CD4-positive, CD25-positive, alpha-beta regulatory T cell (primary cell): ENCODE measurements at regions not wholly inside any gene's neighbourhood (a gene's known extent, or its start where the extent isn't known, plus 50 kb on each side); places are given as distances from the start of the nearest gene placed in this dataset.

Experiments used
- ATAC-seq, 2 donors: fragments of 150-1000 bp; cut with Tn5 transposase; one replicate each; pipeline ENCODE4 v1.10.0; 2021; ENCODE audit warnings: low read depth in 2 of 2, moderate number of reproducible peaks in 2 of 2, moderate library complexity in 1 of 2
- DNase-seq, 3 donors: peaks; one replicate each; pipeline versions ENCODE4 v3.0.0 to v3.0.0-alpha.2; 2012 to 2022; ENCODE audit warnings: mixed read lengths in 1 of 3
- H3K27ac ChIP-seq: one replicate; pipeline ENCODE4 v1.7.0; 2013; ENCODE audit warnings: mild to moderate bottlenecking, low read length; ENCODE audit not compliant: insufficient read depth, poor library complexity, severe bottlenecking
- H3K27me3 ChIP-seq: one replicate; pipeline ENCODE4 v1.7.0; 2013; ENCODE audit warnings: low read length; ENCODE audit not compliant: control insufficient read depth, insufficient read depth
- H3K36me3 ChIP-seq: one replicate; pipeline ENCODE4 v1.7.0; 2013; ENCODE audit warnings: mild to moderate bottlenecking, low read length, moderate library complexity; ENCODE audit not compliant: control insufficient read depth, insufficient read depth
- H3K4me1 ChIP-seq: 2 replicates; pipeline ENCODE4 v1.7.0; 2013; ENCODE audit warnings: mild to moderate bottlenecking, low read length; ENCODE audit not compliant: insufficient read depth, control insufficient read depth, poor library complexity, severe bottlenecking
- H3K4me3 ChIP-seq: one replicate; pipeline ENCODE4 v1.7.0; 2013; ENCODE audit warnings: low read depth, mild to moderate bottlenecking, low read length, moderate library complexity
- H3K9me3 ChIP-seq, 2 experiments: 1 replicate in 1 of 2; 2 replicates in 1 of 2; pipeline ENCODE4 v1.7.0; 2013; ENCODE audit warnings: low read length in 2 of 2, mild to moderate bottlenecking in 1 of 2, moderate library complexity in 1 of 2; ENCODE audit not compliant: control insufficient read depth in 2 of 2
- H3K27ac Mint-ChIP-seq, 3 donors: one replicate each; pipeline ENCODE4 v1.8.0; 2020 to 2022; ENCODE audit warnings: mild to moderate bottlenecking in 3 of 3, mixed read lengths in 3 of 3, moderate library complexity in 2 of 3
- H3K27me3 Mint-ChIP-seq: one replicate; pipeline ENCODE4 v1.8.0; 2022; ENCODE audit warnings: mild to moderate bottlenecking, mixed read lengths
- H3K36me3 Mint-ChIP-seq: one replicate; pipeline ENCODE4 v1.8.0; 2020; ENCODE audit warnings: mixed read lengths
- H3K4me1 Mint-ChIP-seq, 4 donors: one replicate each; pipeline ENCODE4 v1.8.0; 2020 to 2022; ENCODE audit warnings: mixed read lengths in 4 of 4, mild to moderate bottlenecking in 1 of 4
- H3K4me3 Mint-ChIP-seq, 4 donors: one replicate each; pipeline ENCODE4 v1.8.0; 2020 to 2022; ENCODE audit warnings: mild to moderate bottlenecking in 4 of 4, mixed read lengths in 4 of 4, moderate library complexity in 3 of 4
- H3K9me3 Mint-ChIP-seq, 7 donors: one replicate each; pipeline ENCODE4 v1.8.0; 2020 to 2022; ENCODE audit warnings: mixed read lengths in 7 of 7, mild to moderate bottlenecking in 3 of 7, moderate library complexity in 2 of 7

GRCh38 chr5:74576941-74577456 lies 63.5 kb downstream of the ENC1 start:
- peaks cover 10 to 34% (median 25%) of the 10 kb centered on the region in 4 donors for H3K4me1 Mint-ChIP-seq
- peak overlapping the region; percentile 67 for H3K4me3 ChIP-seq
- no peaks in the 10 kb centered on the region for H3K36me3 ChIP-seq
- peak overlapping the region; percentile 33 to 91 (median 84) for H3K27ac Mint-ChIP-seq
- peak overlapping the region; percentile 59 for H3K27ac ChIP-seq
- H3K4me1 ChIP-seq: peaks cover 34% of the 10 kb centered on the region
- peak in 2 of 3 donors; percentile 27 to 77 for DNase-seq
- peak; percentile 46 to 59 for ATAC-seq
- H3K27me3 ChIP-seq: peaks cover 1% of the 10 kb centered on the region
- H3K27me3 Mint-ChIP-seq: no peaks in the 10 kb centered on the region
- peak overlapping the region; percentile 74 to 85 (median 80) for H3K4me3 Mint-ChIP-seq
- peaks cover 0 to under 1% (median 0%) of the 10 kb centered on the region in 7 donors for H3K9me3 Mint-ChIP-seq
- no peaks in the 10 kb centered on the region for H3K9me3 ChIP-seq
- no peaks in the 10 kb centered on the region for H3K36me3 Mint-ChIP-seq

GRCh38 chr5:74575741-74576538 lies 64.6 kb downstream of the ENC1 start:
- Histone ChIP-seq H3K9me3 (no peaks in the 10 kb centered on the region), H3K27me3 (no peaks in the 10 kb centered on the region), H3K27ac (peak overlapping the region; percentile 21), H3K36me3 (no peaks in the 10 kb centered on the region), H3K4me1 (peaks cover 34% of the 10 kb centered on the region), H3K4me3 (peak overlapping the region; percentile 67)
- H3K36me3 Mint-ChIP-seq: no peaks in the 10 kb centered on the region
- H3K4me1 Mint-ChIP-seq: peaks cover 10 to 34% (median 25%) of the 10 kb centered on the region in 4 donors
- peak overlapping the region; percentile 63 to 91 (median 69) for H3K27ac Mint-ChIP-seq
- H3K27me3 Mint-ChIP-seq: peaks cover 4% of the 10 kb centered on the region
- H3K4me3 Mint-ChIP-seq: peak overlapping the region; percentile 8 to 81 (median 72)
- ATAC-seq: peak; percentile 65 to 69
- peak in 1 of 3 donors; percentile 51 for DNase-seq
- peaks cover 0 to 2% (median 0%) of the 10 kb centered on the region in 7 donors for H3K9me3 Mint-ChIP-seq

GRCh38 chr5:74570250-74570649 lies 70.3 kb downstream of the ENC1 start:
- Mint-ChIP-seq H3K27me3 (peaks cover 5% of the 10 kb centered on the region), H3K36me3 (no peaks in the 10 kb centered on the region), H3K4me1 (peaks cover 0 to 6% (median 2%) of the 10 kb centered on the region in 4 donors), H3K4me3 (no peak overlapping the region), H3K27ac (no peak overlapping the region), H3K9me3 (peaks cover 0 to 4% (median 3%) of the 10 kb centered on the region in 7 donors)
- H3K9me3 ChIP-seq: no peaks in the 10 kb centered on the region
- H3K27ac ChIP-seq: no peak overlapping the region
- H3K4me1 ChIP-seq: no peaks in the 10 kb centered on the region
- no peak overlapping the region for H3K4me3 ChIP-seq
- H3K36me3 ChIP-seq: no peaks in the 10 kb centered on the region
- peaks cover 2% of the 10 kb centered on the region for H3K27me3 ChIP-seq
- ATAC-seq (no peak), DNase-seq (no peak)

GRCh38 chr5:74567411-74567995 lies 73.0 kb downstream of the ENC1 start:
- Mint-ChIP-seq H3K36me3 (no peaks in the 10 kb centered on the region), H3K27ac (no peak overlapping the region)
- no peak overlapping the region for H3K27ac ChIP-seq

GRCh38 chr5:74562122-74562521 lies 78.4 kb downstream of the ENC1 start:
- Mint-ChIP-seq H3K27me3 (peaks cover 29% of the 10 kb centered on the region), H3K27ac (no peak overlapping the region), H3K4me1 (peaks cover 0 to 5% (median 2%) of the 10 kb centered on the region in 4 donors), H3K4me3 (no peak overlapping the region), H3K9me3 (peaks cover 0 to 2% (median 0%) of the 10 kb centered on the region in 7 donors), H3K36me3 (no peaks in the 10 kb centered on the region)
- Histone ChIP-seq H3K4me3 (no peak overlapping the region), H3K36me3 (no peaks in the 10 kb centered on the region), H3K9me3 (no peaks in the 10 kb centered on the region), H3K27me3 (peaks cover 8% of the 10 kb centered on the region), H3K4me1 (no peaks in the 10 kb centered on the region), H3K27ac (no peak overlapping the region)
- ATAC-seq (no peak), DNase-seq (no peak)

More at GRCh38 chr5:74567411-74567995, 73.0 kb downstream of the ENC1 start:
- no peaks in the 10 kb centered on the region for H3K9me3 ChIP-seq
- Mint-ChIP-seq H3K4me3 (no peak overlapping the region), H3K4me1 (peaks cover 0 to 6% (median 2%) of the 10 kb centered on the region in 4 donors), H3K27me3 (peaks cover 5% of the 10 kb centered on the region), H3K9me3 (peaks cover 0 to 4% (median 3%) of the 10 kb centered on the region in 7 donors)
- DNase-seq (no peak), ATAC-seq (no peak)
- H3K27me3 ChIP-seq: peaks cover 2% of the 10 kb centered on the region
- H3K36me3 ChIP-seq: no peaks in the 10 kb centered on the region
- H3K4me3 ChIP-seq: no peak overlapping the region
- no peaks in the 10 kb centered on the region for H3K4me1 ChIP-seq

GRCh38 chr5:74560245-74560644 lies 80.3 kb downstream of the ENC1 start:
- ATAC-seq (no peak), DNase-seq (no peak)
- no peaks in the 10 kb centered on the region for H3K4me1 Mint-ChIP-seq
- Histone ChIP-seq H3K9me3 (no peaks in the 10 kb centered on the region), H3K4me1 (no peaks in the 10 kb centered on the region), H3K36me3 (no peaks in the 10 kb centered on the region), H3K27ac (no peak overlapping the region), H3K27me3 (peaks cover 6% of the 10 kb centered on the region), H3K4me3 (no peak overlapping the region)
- peaks cover 0 to 2% (median 0%) of the 10 kb centered on the region in 7 donors for H3K9me3 Mint-ChIP-seq
- peaks cover 29% of the 10 kb centered on the region for H3K27me3 Mint-ChIP-seq
- no peak overlapping the region for H3K27ac Mint-ChIP-seq
- no peaks in the 10 kb centered on the region for H3K36me3 Mint-ChIP-seq
- no peak overlapping the region for H3K4me3 Mint-ChIP-seq

- no peaks in the 10 kb centered on the region for H3K4me1 ChIP-seq
- H3K4me1 Mint-ChIP-seq: no peaks in the 10 kb centered on the region
- H3K36me3 Mint-ChIP-seq: no peaks in the 10 kb centered on the region
- H3K9me3 ChIP-seq: no peaks in the 10 kb centered on the region
- H3K27ac ChIP-seq: no peak overlapping the region
- peaks cover 45% of the 10 kb centered on the region for H3K27me3 Mint-ChIP-seq
- H3K4me3 Mint-ChIP-seq: no peak overlapping the region
- peaks cover 0 to 2% (median 0%) of the 10 kb centered on the region in 7 donors for H3K9me3 Mint-ChIP-seq
- no peak for DNase-seq
- H3K4me3 ChIP-seq: no peak overlapping the region
- peaks cover 6% of the 10 kb centered on the region for H3K27me3 ChIP-seq
- no peaks in the 10 kb centered on the region for H3K36me3 ChIP-seq
- ATAC-seq: no peak
- H3K27ac Mint-ChIP-seq: no peak overlapping the region
Measured at GRCh38 chr5:74556631-74557595, 83.6 kb downstream of the ENC1 start.
